HepG2 (cell line): ENCODE measurements at regions not wholly inside any gene's neighbourhood (a gene's known extent, or its start where the extent isn't known, plus 50 kb on each side); places are given as distances from the start of the nearest gene placed in this dataset.

Experiments
- CHD2 ChIP-seq: IDR thresholded peaks from 2 replicates; pipeline ENCODE4 v1.6.1; 2011; ENCODE audit warnings: low read depth, low read length, improper control_type of control experiment
- HMGA1 ChIP-seq: sonication (generic); formaldehyde crosslinking; conservative IDR thresholded peaks from 2 replicates; pipeline ENCODE4 v1.4.0; 2020; ENCODE audit warnings: missing genetic modification reagents
- MAZ ChIP-seq, 2 experiments: sonication (generic) in 1 of 2; formaldehyde crosslinking in 1 of 2; IDR thresholded peaks; 2 replicates each; pipeline versions ENCODE4 v1.5.0 to v1.6.1; 2012 to 2020; ENCODE audit warnings: low read depth in 2 of 2, mild to moderate bottlenecking in 2 of 2, borderline replicate concordance in 1 of 2, improper control_type of control experiment in 1 of 2, low read length in 1 of 2, missing genetic modification reagents in 1 of 2, moderate library complexity in 1 of 2
- ONECUT2 ChIP-seq: sonication (generic); formaldehyde crosslinking; IDR thresholded peaks from 2 replicates; pipeline ENCODE4 v1.4.0; 2020; ENCODE audit warnings: missing genetic modification reagents
- PRPF4 ChIP-seq: fragments of 200-400 bp; formaldehyde crosslinking; IDR thresholded peaks from 2 replicates; pipeline ENCODE4 v1.6.1; 2016; ENCODE audit warnings: low read length, low read depth; ENCODE audit not compliant: poor library complexity, severe bottlenecking
- RORA ChIP-seq: sonication (generic); formaldehyde crosslinking; IDR thresholded peaks from 2 replicates; pipeline ENCODE4 v1.5.0; 2020; ENCODE audit warnings: mild to moderate bottlenecking, missing genetic modification reagents, moderate library complexity
- ZBTB38 ChIP-seq: sonication (generic); formaldehyde crosslinking; IDR thresholded peaks from 2 replicates; pipeline ENCODE4 v1.5.1; 2020; ENCODE audit warnings: mild to moderate bottlenecking, missing genetic modification reagents
- ZFP41 ChIP-seq: sonication (generic); formaldehyde crosslinking; IDR thresholded peaks from 2 replicates; pipeline ENCODE4 v1.4.0; 2020; ENCODE audit warnings: mild to moderate bottlenecking, missing genetic modification reagents, borderline replicate concordance
- ZMYM2 ChIP-seq: sonication (generic); formaldehyde crosslinking; IDR thresholded peaks from 2 replicates; pipeline ENCODE4 v1.8.0; 2022; ENCODE audit warnings: mild to moderate bottlenecking, missing genetic modification reagents
- ZNF138 ChIP-seq: sonication (generic); formaldehyde crosslinking; IDR thresholded peaks from 2 replicates; pipeline ENCODE4 v1.5.0; 2020; ENCODE audit warnings: mild to moderate bottlenecking, low read depth, missing genetic modification reagents
- ZNF235 ChIP-seq: sonication (generic); formaldehyde crosslinking; IDR thresholded peaks from 2 replicates; pipeline ENCODE4 v1.8.1; 2023; ENCODE audit warnings: mild to moderate bottlenecking, missing genetic modification reagents, borderline replicate concordance
- ZNF556 ChIP-seq: sonication (generic); formaldehyde crosslinking; IDR thresholded peaks from 2 replicates; pipeline ENCODE4 v1.4.0; 2020; ENCODE audit warnings: mild to moderate bottlenecking, missing genetic modification reagents, borderline replicate concordance
- ZNF589 ChIP-seq: sonication (generic); formaldehyde crosslinking; conservative IDR thresholded peaks from 2 replicates; pipeline ENCODE4 v1.8.0; 2022; ENCODE audit warnings: mild to moderate bottlenecking, moderate library complexity, missing genetic modification reagents
- ZNF670 ChIP-seq: sonication (generic); formaldehyde crosslinking; IDR thresholded peaks from 2 replicates; pipeline ENCODE4 v1.8.0; 2022; ENCODE audit warnings: mild to moderate bottlenecking, missing genetic modification reagents, borderline replicate concordance
- ZNF720 ChIP-seq: sonication (generic); formaldehyde crosslinking; IDR thresholded peaks from 2 replicates; pipeline ENCODE4 v1.4.0; 2020; ENCODE audit warnings: missing genetic modification reagents
- TF ChIP-seq, protein P1 (sequence below): sonication (generic); formaldehyde crosslinking; IDR thresholded peaks from 2 replicates; pipeline ENCODE4 v1.4.0; 2020; ENCODE audit warnings: mild to moderate bottlenecking, missing genetic modification reagents, borderline replicate concordance
- TF ChIP-seq, protein P2 (sequence below): sonication (generic); formaldehyde crosslinking; IDR thresholded peaks from 2 replicates; pipeline ENCODE4 v1.5.1; 2020; ENCODE audit warnings: missing genetic modification reagents, mild to moderate bottlenecking, borderline replicate concordance
- TF ChIP-seq, protein P3 (sequence below): sonication (generic); formaldehyde crosslinking; IDR thresholded peaks from 2 replicates; pipeline ENCODE4 v1.4.0; 2020; ENCODE audit warnings: missing genetic modification reagents, borderline replicate concordance
- TF ChIP-seq, protein P4 (sequence below): sonication (generic); formaldehyde crosslinking; IDR thresholded peaks from 2 replicates; pipeline ENCODE4 v1.4.0; 2020; ENCODE audit warnings: missing genetic modification reagents

DNA sequence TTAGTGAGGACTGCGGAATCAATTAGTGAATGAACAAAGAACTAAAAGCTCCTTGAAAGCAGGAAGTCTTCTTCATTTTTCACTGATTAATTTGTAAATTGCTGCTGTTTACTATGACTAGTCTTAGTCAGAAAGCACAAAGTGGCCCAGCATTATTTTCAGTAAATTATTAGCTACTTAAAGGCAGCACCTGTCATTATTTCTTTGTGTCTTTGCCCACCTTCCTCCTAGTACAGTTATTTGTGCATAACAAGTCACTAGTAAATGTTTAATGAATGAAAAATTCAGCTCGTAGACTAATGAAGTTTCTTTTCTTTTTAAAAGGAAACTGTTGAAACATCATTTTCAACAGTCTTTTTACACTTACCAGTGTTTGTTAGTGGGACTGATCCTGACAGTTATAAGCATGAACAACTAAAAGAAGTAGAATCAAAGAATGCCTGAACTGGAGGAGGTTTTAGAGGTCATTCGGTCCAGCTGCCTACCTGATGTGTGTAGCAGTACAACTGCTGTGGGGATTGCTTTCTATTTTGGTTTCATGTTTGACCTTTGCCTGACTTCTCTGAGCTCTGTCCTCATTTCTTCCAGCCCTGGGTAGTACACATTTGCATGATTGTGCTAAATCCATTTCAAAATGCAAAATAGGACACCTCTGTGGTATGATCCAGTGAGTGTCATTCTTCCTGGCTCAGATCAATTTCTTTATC, 140.0 kb upstream of the PHYHIPL start (continued):
- TF ChIP-seq, protein P1, sequence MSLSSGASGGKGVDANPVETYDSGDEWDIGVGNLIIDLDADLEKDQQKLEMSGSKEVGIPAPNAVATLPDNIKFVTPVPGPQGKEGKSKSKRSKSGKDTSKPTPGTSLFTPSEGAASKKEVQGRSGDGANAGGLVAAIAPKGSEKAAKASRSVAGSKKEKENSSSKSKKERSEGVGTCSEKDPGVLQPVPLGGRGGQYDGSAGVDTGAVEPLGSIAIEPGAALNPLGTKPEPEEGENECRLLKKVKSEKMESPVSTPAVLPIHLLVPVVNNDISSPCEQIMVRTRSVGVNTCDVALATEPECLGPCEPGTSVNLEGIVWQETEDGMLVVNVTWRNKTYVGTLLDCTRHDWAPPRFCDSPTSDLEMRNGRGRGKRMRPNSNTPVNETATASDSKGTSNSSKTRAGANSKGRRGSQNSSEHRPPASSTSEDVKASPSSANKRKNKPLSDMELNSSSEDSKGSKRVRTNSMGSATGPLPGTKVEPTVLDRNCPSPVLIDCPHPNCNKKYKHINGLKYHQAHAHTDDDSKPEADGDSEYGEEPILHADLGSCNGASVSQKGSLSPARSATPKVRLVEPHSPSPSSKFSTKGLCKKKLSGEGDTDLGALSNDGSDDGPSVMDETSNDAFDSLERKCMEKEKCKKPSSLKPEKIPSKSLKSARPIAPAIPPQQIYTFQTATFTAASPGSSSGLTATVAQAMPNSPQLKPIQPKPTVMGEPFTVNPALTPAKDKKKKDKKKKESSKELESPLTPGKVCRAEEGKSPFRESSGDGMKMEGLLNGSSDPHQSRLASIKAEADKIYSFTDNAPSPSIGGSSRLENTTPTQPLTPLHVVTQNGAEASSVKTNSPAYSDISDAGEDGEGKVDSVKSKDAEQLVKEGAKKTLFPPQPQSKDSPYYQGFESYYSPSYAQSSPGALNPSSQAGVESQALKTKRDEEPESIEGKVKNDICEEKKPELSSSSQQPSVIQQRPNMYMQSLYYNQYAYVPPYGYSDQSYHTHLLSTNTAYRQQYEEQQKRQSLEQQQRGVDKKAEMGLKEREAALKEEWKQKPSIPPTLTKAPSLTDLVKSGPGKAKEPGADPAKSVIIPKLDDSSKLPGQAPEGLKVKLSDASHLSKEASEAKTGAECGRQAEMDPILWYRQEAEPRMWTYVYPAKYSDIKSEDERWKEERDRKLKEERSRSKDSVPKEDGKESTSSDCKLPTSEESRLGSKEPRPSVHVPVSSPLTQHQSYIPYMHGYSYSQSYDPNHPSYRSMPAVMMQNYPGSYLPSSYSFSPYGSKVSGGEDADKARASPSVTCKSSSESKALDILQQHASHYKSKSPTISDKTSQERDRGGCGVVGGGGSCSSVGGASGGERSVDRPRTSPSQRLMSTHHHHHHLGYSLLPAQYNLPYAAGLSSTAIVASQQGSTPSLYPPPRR (CRISPR knock-in tag), result no peak
- no peak for TF ChIP-seq HMGA1
- TF ChIP-seq ZNF556 (CRISPR knock-in tag), result no peak
- no peak for TF ChIP-seq RORA (CRISPR knock-in tag)
- TF ChIP-seq ZNF138, result no peak
- TF ChIP-seq ZFP41 (CRISPR knock-in tag), result no peak
- TF ChIP-seq, protein P2, sequence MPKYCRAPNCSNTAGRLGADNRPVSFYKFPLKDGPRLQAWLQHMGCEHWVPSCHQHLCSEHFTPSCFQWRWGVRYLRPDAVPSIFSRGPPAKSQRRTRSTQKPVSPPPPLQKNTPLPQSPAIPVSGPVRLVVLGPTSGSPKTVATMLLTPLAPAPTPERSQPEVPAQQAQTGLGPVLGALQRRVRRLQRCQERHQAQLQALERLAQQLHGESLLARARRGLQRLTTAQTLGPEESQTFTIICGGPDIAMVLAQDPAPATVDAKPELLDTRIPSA, result no peak
- no peak for TF ChIP-seq PRPF4
- no peak for TF ChIP-seq ZNF589 (CRISPR knock-in tag)
- TF ChIP-seq MAZ (IDR thresholded peaks at IDR 0.05; ENCODE audit: borderline replicate concordance, low read depth, low read length), result no peak
- no peak for TF ChIP-seq MAZ (CRISPR knock-in tag; IDR thresholded peaks at IDR 0.05; ENCODE audit: low read depth)
- TF ChIP-seq, protein P3, sequence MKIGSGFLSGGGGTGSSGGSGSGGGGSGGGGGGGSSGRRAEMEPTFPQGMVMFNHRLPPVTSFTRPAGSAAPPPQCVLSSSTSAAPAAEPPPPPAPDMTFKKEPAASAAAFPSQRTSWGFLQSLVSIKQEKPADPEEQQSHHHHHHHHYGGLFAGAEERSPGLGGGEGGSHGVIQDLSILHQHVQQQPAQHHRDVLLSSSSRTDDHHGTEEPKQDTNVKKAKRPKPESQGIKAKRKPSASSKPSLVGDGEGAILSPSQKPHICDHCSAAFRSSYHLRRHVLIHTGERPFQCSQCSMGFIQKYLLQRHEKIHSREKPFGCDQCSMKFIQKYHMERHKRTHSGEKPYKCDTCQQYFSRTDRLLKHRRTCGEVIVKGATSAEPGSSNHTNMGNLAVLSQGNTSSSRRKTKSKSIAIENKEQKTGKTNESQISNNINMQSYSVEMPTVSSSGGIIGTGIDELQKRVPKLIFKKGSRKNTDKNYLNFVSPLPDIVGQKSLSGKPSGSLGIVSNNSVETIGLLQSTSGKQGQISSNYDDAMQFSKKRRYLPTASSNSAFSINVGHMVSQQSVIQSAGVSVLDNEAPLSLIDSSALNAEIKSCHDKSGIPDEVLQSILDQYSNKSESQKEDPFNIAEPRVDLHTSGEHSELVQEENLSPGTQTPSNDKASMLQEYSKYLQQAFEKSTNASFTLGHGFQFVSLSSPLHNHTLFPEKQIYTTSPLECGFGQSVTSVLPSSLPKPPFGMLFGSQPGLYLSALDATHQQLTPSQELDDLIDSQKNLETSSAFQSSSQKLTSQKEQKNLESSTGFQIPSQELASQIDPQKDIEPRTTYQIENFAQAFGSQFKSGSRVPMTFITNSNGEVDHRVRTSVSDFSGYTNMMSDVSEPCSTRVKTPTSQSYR, result no peak
- no peak for TF ChIP-seq CHD2
- no peak for TF ChIP-seq ONECUT2 (CRISPR knock-in tag)
- TF ChIP-seq ZNF670, result no peak
- no peak for TF ChIP-seq ZBTB38 (CRISPR knock-in tag)
- no peak for TF ChIP-seq ZNF720 (CRISPR knock-in tag)
- TF ChIP-seq ZNF235 (CRISPR knock-in tag), result no peak
- no peak for TF ChIP-seq ZMYM2 (CRISPR knock-in tag)
- TF ChIP-seq, protein P4, sequence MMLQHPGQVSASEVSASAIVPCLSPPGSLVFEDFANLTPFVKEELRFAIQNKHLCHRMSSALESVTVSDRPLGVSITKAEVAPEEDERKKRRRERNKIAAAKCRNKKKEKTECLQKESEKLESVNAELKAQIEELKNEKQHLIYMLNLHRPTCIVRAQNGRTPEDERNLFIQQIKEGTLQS (CRISPR knock-in tag), result no peak
